Activated CD8-positive, alpha-beta T cell treated with anti-CD3 and anti-CD28 coated beads, Interleukin-2, amount 10 ng/mL, durations not matched to agents 7 days and 5 days (primary cell): ENCODE measurements at regions not wholly inside any gene's neighbourhood (a gene's known extent, or its start where the extent isn't known, plus 50 kb on each side); places are given as distances from the start of the nearest gene placed in this dataset.

Experiments
- ATAC-seq: fragments of 150-1000 bp; cut with Tn5 transposase; one replicate; pipeline ENCODE4 v1.10.0; 2021; ENCODE audit warnings: moderate library complexity
- CTCF ChIA-PET: fragments of 350-600 bp; sonication (Branson Sonifier 250); formaldehyde crosslinking; loops from one replicate; lab custom pipeline; 2021; ENCODE audit warnings: antibody characterized with exemption; lab: Charles Lee
- POLR2A ChIA-PET: fragments of 350-600 bp; sonication (Branson Sonifier 250); formaldehyde crosslinking; loops from one replicate; lab custom pipeline; 2021; ENCODE audit warnings: antibody characterized with exemption; lab: Charles Lee
- DNase-seq: peaks from one replicate; pipeline ENCODE4 v3.0.0-alpha.2; 2020
- H3K27ac Mint-ChIP-seq: one replicate; pipeline ENCODE4 v1.8.0; 2021; ENCODE audit warnings: mild to moderate bottlenecking, mixed read lengths
- H3K27me3 Mint-ChIP-seq: one replicate; pipeline ENCODE4 v1.8.0; 2021; ENCODE audit warnings: low read depth, mixed read lengths
- H3K36me3 Mint-ChIP-seq: one replicate; pipeline ENCODE4 v1.8.0; 2021; ENCODE audit warnings: low read depth, mixed read lengths
- H3K4me1 Mint-ChIP-seq: one replicate; pipeline ENCODE4 v1.8.0; 2021; ENCODE audit warnings: low read depth, mixed read lengths
- H3K4me3 Mint-ChIP-seq: one replicate; pipeline ENCODE4 v1.8.0; 2021; ENCODE audit warnings: mild to moderate bottlenecking, mixed read lengths
- H3K9me3 Mint-ChIP-seq: one replicate; pipeline ENCODE4 v1.8.0; 2022; ENCODE audit warnings: mixed read lengths; ENCODE audit not compliant: insufficient read depth

- H3K27ac Mint-ChIP-seq: no peak overlapping the region
These were observed 49.8 kb upstream of the BAHCC1 start for GRCh38 chr17:81345228-81346089.

More at GRCh38 chr17:81345228-81346089, 49.8 kb upstream of the BAHCC1 start:
- DNase-seq: peak; percentile 78
- Mint-ChIP-seq H3K4me3 (peak overlapping the region; percentile 76), H3K4me1 (peaks cover 15% of the 10 kb centered on the region), H3K36me3 (peaks cover 3% of the 10 kb centered on the region), H3K27me3 (peaks cover 46% of the 10 kb centered on the region), H3K9me3 (no peaks in the 10 kb centered on the region)
- POLR2A ChIA-PET: interaction anchor here (0.6 kb wide), 1 partner anchor 94 kb away, joined by 3 read pairs; no protein-coding TSS in a partner anchor
- CTCF ChIA-PET: no interaction called here
- ATAC-seq: peak; percentile 67
